NCI-H1417 (cell line): ENCODE measurements at regions not wholly inside any gene's neighbourhood (a gene's known extent, or its start where the extent isn't known, plus 50 kb on each side); places are given as distances from the start of the nearest gene placed in this dataset.
"Not testable (repeated sequence)": the region's sequence is repeated elsewhere in the genome, so short reads cannot be mapped to it uniquely, and the experiment has no call there.

ENCODE experiments used
- DNase-seq, 3 experiments: peaks; one replicate each; lab custom pipeline; 2025; lab: John Stamatoyannopoulos, UW

GRCh38 chrX:26597981-26598380 is 382.0 kb downstream of the MAGEB5 start:
- DNase-seq = peak in 2 of 3 experiments; percentile 14 to 38

- no peak for DNase-seq
These were observed 374.9 kb downstream of the MAGEB5 start for GRCh38 chrX:26590849-26591248.

GRCh38 chrX:26586570-26586969 is 370.6 kb downstream of the MAGEB5 start:
- DNase-seq = peak in 2 of 3 experiments; percentile 11 to 57

GRCh38 chrX:26581091-26581490 is 365.1 kb downstream of the MAGEB5 start:
- DNase-seq = no peak

GRCh38 chrX:26580021-26580420 is 364.1 kb downstream of the MAGEB5 start:
- DNase-seq = no peak

GRCh38 chrX:26574234-26574633 is 358.3 kb downstream of the MAGEB5 start:
- DNase-seq = no peak

- DNase-seq = no peak
These were observed 346.2 kb downstream of the MAGEB5 start for GRCh38 chrX:26562156-26562555.

- no peak for DNase-seq
These were observed 343.9 kb downstream of the MAGEB5 start for GRCh38 chrX:26559855-26560254.

- DNase-seq = no peak
These were observed 342.9 kb downstream of the MAGEB5 start for GRCh38 chrX:26558719-26559386.

GRCh38 chrX:26557691-26558321 is 341.8 kb downstream of the MAGEB5 start:
- DNase-seq = no peak

GRCh38 chrX:26525768-26526167 is 309.8 kb downstream of the MAGEB5 start:
- DNase-seq = not testable (repeated sequence)

GRCh38 chrX:26522501-26522900 is 306.5 kb downstream of the MAGEB5 start:
- DNase-seq = no peak

- peak in 1 of 3 experiments; percentile 22 for DNase-seq
These were observed 295.8 kb downstream of the MAGEB5 start for GRCh38 chrX:26511589-26512363.

GRCh38 chrX:26470941-26471340 is 255.0 kb downstream of the MAGEB5 start:
- DNase-seq = no peak

GRCh38 chrX:26466387-26466786 is 250.4 kb downstream of the MAGEB5 start:
- DNase-seq = no peak

GRCh38 chrX:26445288-26445687 is 229.3 kb downstream of the MAGEB5 start:
- DNase-seq = no peak

GRCh38 chrX:26444417-26444816 is 228.4 kb downstream of the MAGEB5 start:
- DNase-seq = not testable (repeated sequence)

GRCh38 chrX:26442340-26442739 is 226.4 kb downstream of the MAGEB5 start:
- DNase-seq = peak in 2 of 3 experiments; percentile 10 to 56

- peak in 1 of 3 experiments; percentile 16 for DNase-seq
These were observed 198.6 kb downstream of the MAGEB5 start for GRCh38 chrX:26414534-26414933.

GRCh38 chrX:26411045-26411444 is 195.1 kb downstream of the MAGEB5 start:
- no peak for DNase-seq

GRCh38 chrX:26409636-26410035 is 193.7 kb downstream of the MAGEB5 start:
- no peak for DNase-seq

GRCh38 chrX:26387906-26388305 is 171.9 kb downstream of the MAGEB5 start:
- no peak for DNase-seq
